Esophagus muscularis mucosa (tissue), 4 donors: ENCODE measurements at regions not wholly inside any gene's neighbourhood (a gene's known extent, or its start where the extent isn't known, plus 50 kb on each side); places are given as distances from the start of the nearest gene placed in this dataset.

Experiments used
- DNase-seq: peaks from one replicate; pipeline ENCODE4 v3.0.0-alpha.2; 2017; ENCODE audit errors: extremely low spot score
- H3K27ac ChIP-seq, 4 donors: fragments of 200-600 bp; sonication (generic); replicated peaks in 1 of 4; 1 replicate in 3 of 4; 2 replicates in 1 of 4; pipeline ENCODE4 v1.5.1; 2016 to 2019; ENCODE audit warnings: mild to moderate bottlenecking in 1 of 4
- H3K27me3 ChIP-seq, 4 donors: fragments of 200-600 bp; sonication (generic); one replicate each; pipeline versions ENCODE4 v1.5.1 to v1.6.0; 2016 to 2019
- H3K36me3 ChIP-seq, 4 donors: fragments of 200-600 bp; sonication (generic); one replicate each; pipeline ENCODE4 v1.5.1; 2016 to 2019
- H3K4me1 ChIP-seq, 4 donors: fragments of 200-600 bp; sonication (generic); one replicate each; pipeline ENCODE4 v1.5.1; 2016 to 2019
- H3K4me3 ChIP-seq, 4 donors: fragments of 200-600 bp; sonication (generic); 1 replicate in 2 of 4; 2 replicates in 2 of 4; pipeline ENCODE4 v1.5.1; 2016 to 2019; ENCODE audit warnings: mild to moderate bottlenecking in 4 of 4, moderate library complexity in 1 of 4
- H3K9me3 ChIP-seq, 4 donors: fragments of 200-600 bp; sonication (generic); 1 replicate in 3 of 4; 2 replicates in 1 of 4; pipeline ENCODE4 v1.5.1; 2016 to 2019
- CTCF ChIP-seq, 3 experiments: fragments of 200-600 bp in 2 of 3; fragments of 450-650 bp in 1 of 3; sonication (generic) in 2 of 3; IDR thresholded peaks; one replicate each; pipeline ENCODE4 v1.5.1; 2017 to 2019; ENCODE audit warnings: antibody characterized with exemption in 3 of 3, mild to moderate bottlenecking in 2 of 3, moderate library complexity in 1 of 3
- EP300 ChIP-seq: sonication (generic); formaldehyde crosslinking; IDR thresholded peaks from one replicate; pipeline ENCODE4 v1.6.1; 2017; ENCODE audit warnings: antibody characterized with exemption
- POLR2A ChIP-seq: fragments of 450-650 bp; IDR thresholded peaks from one replicate; pipeline ENCODE4 v1.6.1; 2017; ENCODE audit warnings: antibody characterized with exemption, moderate library complexity, mild to moderate bottlenecking, low read depth
- POLR2AphosphoS5 ChIP-seq, 2 donors: sonication (generic); formaldehyde crosslinking; IDR thresholded peaks; one replicate each; pipeline ENCODE4 v1.6.1; 2017; ENCODE audit warnings: antibody characterized with exemption in 2 of 2
- WGBS: methylation state at CpG from one replicate; pipeline ENCODE4 v1.1.5; 2018; 5-methylcytosine and 5-hydroxymethylcytosine counted together
- intact Hi-C: fragments of 100-400 bp; cut with DNase I; formaldehyde crosslinking; loops from one replicate; pipeline ENCODE4 v1.15.1; 2023

DNA sequence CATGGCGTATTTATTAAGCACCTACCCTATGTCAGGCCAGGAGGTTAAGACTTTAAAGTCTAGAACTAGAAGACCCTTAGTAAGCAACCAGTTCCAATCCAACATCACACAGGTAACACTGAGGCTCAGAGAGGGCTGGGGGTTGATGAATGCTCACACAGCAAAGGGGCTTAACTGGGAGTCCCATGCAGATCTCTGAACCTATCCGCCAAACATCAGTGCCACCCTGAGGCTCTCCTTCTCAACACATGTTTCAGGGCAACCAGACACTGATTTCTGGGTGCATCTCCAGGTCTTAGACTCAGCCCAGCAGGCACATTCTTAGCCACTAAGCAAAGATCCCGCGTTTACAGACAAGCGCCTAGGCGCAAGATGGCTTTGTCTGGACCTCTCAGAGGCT is 92.0 kb upstream of the SLC6A11 start:
- Histone ChIP-seq H3K4me1 (no peaks in the 10 kb centered on the region), H3K9me3 (no peaks in the 10 kb centered on the region), H3K36me3 (no peaks in the 10 kb centered on the region), H3K27ac (no peak overlapping the region), H3K4me3 (no peak overlapping the region), H3K27me3 (peaks cover 0 to 30% (median under 1%) of the 10 kb centered on the region in 4 donors)
- intact Hi-C loops: no loop called here
- WGBS: 85% methylated on average over 6 of the region's 6 CpGs
- TF ChIP-seq CTCF (IDR thresholded peaks at IDR 0.05) (no peak), POLR2A (no peak), POLR2AphosphoS5 (IDR thresholded peaks at IDR 0.05) (no peak), EP300 (no peak)
- DNase-seq: no peak

GRCh38 chr3:10725067-10725466 is 91.0 kb upstream of the SLC6A11 start:
- H3K27ac ChIP-seq: no peak overlapping the region
- peaks cover 0 to 41% (median 3%) of the 10 kb centered on the region in 4 donors for H3K27me3 ChIP-seq
- no peaks in the 10 kb centered on the region for H3K36me3 ChIP-seq
- no peak for DNase-seq
- no peaks in the 10 kb centered on the region for H3K4me1 ChIP-seq
- H3K4me3 ChIP-seq: no peak overlapping the region
- TF ChIP-seq EP300 (no peak), CTCF (IDR thresholded peaks at IDR 0.05) (no peak), POLR2AphosphoS5 (IDR thresholded peaks at IDR 0.05) (no peak), POLR2A (no peak)
- intact Hi-C loops: no loop called here
- no peaks in the 10 kb centered on the region for H3K9me3 ChIP-seq
- 13% methylated on average over 1 of the region's 1 CpG for WGBS

- Histone ChIP-seq H3K9me3 (no peaks in the 10 kb centered on the region), H3K27me3 (peaks cover 0 to 44% (median 3%) of the 10 kb centered on the region in 4 donors), H3K4me3 (no peak overlapping the region), H3K27ac (no peak overlapping the region), H3K4me1 (no peaks in the 10 kb centered on the region), H3K36me3 (no peaks in the 10 kb centered on the region)
- 86% methylated on average over 5 of the region's 5 CpGs for WGBS
- TF ChIP-seq EP300 (no peak), POLR2AphosphoS5 (IDR thresholded peaks at IDR 0.05) (no peak), POLR2A (no peak), CTCF (IDR thresholded peaks at IDR 0.05) (no peak)
- intact Hi-C loops: no loop called here
- no peak for DNase-seq
These were observed 90.2 kb upstream of the SLC6A11 start for GRCh38 chr3:10725846-10726245.

GRCh38 chr3:10726787-10727186 is 89.2 kb upstream of the SLC6A11 start:
- peaks cover 0 to 44% (median 3%) of the 10 kb centered on the region in 4 donors for H3K27me3 ChIP-seq
- 67% methylated on average over 1 of the region's 1 CpG for WGBS

More at GRCh38 chr3:10726787-10727186, 89.2 kb upstream of the SLC6A11 start:
- Histone ChIP-seq H3K4me3 (no peak overlapping the region), H3K4me1 (no peaks in the 10 kb centered on the region), H3K27ac (no peak overlapping the region), H3K36me3 (no peaks in the 10 kb centered on the region), H3K9me3 (no peaks in the 10 kb centered on the region)
- no peak for TF ChIP-seq EP300
- no peak for TF ChIP-seq POLR2AphosphoS5 (IDR thresholded peaks at IDR 0.05)
- TF ChIP-seq CTCF (IDR thresholded peaks at IDR 0.05): no peak
- TF ChIP-seq POLR2A: no peak
- intact Hi-C loops: no loop called here
- no peak for DNase-seq
